Ramos (cell line): ENCODE measurements at regions not wholly inside any gene's neighbourhood (a gene's known extent, or its start where the extent isn't known, plus 50 kb on each side); places are given as distances from the start of the nearest gene placed in this dataset.

Experiments
- in situ Hi-C: fragments of 300-500 bp; cut with MboI; formaldehyde crosslinking; loops from one replicate; pipeline ENCODE4 v1.14.3; 2022; ENCODE audit warnings: low sequenced_read_pairs; ENCODE audit not compliant: unreplicated experiment

GRCh38 chr18:38427736-38428135, 862.1 kb upstream of the CELF4 start:
- in situ Hi-C loops: no loop called here

- in situ Hi-C loops: no loop called here
Observed at GRCh38 chr18:38427234-38427633, 861.6 kb upstream of the CELF4 start.

GRCh38 chr18:38421872-38422615, 856.4 kb upstream of the CELF4 start:
- in situ Hi-C loops: no loop called here

- in situ Hi-C loops: no loop called here
Observed at GRCh38 chr18:38421021-38421420, 855.4 kb upstream of the CELF4 start.

- in situ Hi-C loops: no loop called here
Observed at GRCh38 chr18:38420611-38421010, 855.0 kb upstream of the CELF4 start.

- in situ Hi-C loops: no loop called here
Observed at GRCh38 chr18:38415811-38416210, 850.2 kb upstream of the CELF4 start.

GRCh38 chr18:38413193-38413592, 847.6 kb upstream of the CELF4 start:
- in situ Hi-C loops: no loop called here

- in situ Hi-C loops: no loop called here
Observed at GRCh38 chr18:38406607-38407006, 841.0 kb upstream of the CELF4 start.

GRCh38 chr18:38402509-38402908, 836.9 kb upstream of the CELF4 start:
- in situ Hi-C loops: no loop called here

- in situ Hi-C loops: no loop called here
Observed at GRCh38 chr18:38397094-38397493, 831.5 kb upstream of the CELF4 start.

GRCh38 chr18:38386146-38386545, 820.5 kb upstream of the CELF4 start:
- in situ Hi-C loops: no loop called here

- in situ Hi-C loops: no loop called here
Observed at GRCh38 chr18:38369772-38370690, 804.4 kb upstream of the CELF4 start.

GRCh38 chr18:38368886-38369285, 803.3 kb upstream of the CELF4 start:
- in situ Hi-C loops: no loop called here

GRCh38 chr18:38368246-38368645, 802.6 kb upstream of the CELF4 start:
- in situ Hi-C loops: no loop called here

- in situ Hi-C loops: no loop called here
Observed at GRCh38 chr18:38367473-38367872, 801.9 kb upstream of the CELF4 start.

GRCh38 chr18:38362286-38362792, 796.7 kb upstream of the CELF4 start:
- in situ Hi-C loops: no loop called here

GRCh38 chr18:38358805-38359657, 793.4 kb upstream of the CELF4 start:
- in situ Hi-C loops: no loop called here

GRCh38 chr18:38353149-38353548, 787.6 kb upstream of the CELF4 start:
- in situ Hi-C loops: no loop called here

GRCh38 chr18:38350141-38350540, 784.5 kb upstream of the CELF4 start:
- in situ Hi-C loops: no loop called here

GRCh38 chr18:38330573-38330972, 765.0 kb upstream of the CELF4 start:
- in situ Hi-C loops: no loop called here
